ENCODE measurements at regions not wholly inside any gene's neighbourhood (a gene's known extent, or its start where the extent isn't known, plus 50 kb on each side); places are given as distances from the start of the nearest gene placed in this dataset.

GRCh38 chr2:128789776-128790455 lies 471.2 kb upstream of the HS6ST1 start:
- TF ChIP-seq, protein P1, sequence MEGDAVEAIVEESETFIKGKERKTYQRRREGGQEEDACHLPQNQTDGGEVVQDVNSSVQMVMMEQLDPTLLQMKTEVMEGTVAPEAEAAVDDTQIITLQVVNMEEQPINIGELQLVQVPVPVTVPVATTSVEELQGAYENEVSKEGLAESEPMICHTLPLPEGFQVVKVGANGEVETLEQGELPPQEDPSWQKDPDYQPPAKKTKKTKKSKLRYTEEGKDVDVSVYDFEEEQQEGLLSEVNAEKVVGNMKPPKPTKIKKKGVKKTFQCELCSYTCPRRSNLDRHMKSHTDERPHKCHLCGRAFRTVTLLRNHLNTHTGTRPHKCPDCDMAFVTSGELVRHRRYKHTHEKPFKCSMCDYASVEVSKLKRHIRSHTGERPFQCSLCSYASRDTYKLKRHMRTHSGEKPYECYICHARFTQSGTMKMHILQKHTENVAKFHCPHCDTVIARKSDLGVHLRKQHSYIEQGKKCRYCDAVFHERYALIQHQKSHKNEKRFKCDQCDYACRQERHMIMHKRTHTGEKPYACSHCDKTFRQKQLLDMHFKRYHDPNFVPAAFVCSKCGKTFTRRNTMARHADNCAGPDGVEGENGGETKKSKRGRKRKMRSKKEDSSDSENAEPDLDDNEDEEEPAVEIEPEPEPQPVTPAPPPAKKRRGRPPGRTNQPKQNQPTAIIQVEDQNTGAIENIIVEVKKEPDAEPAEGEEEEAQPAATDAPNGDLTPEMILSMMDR (conservative IDR thresholded peaks at IDR 0.05; ENCODE audit: low read depth, low read length): no peak
- TF ChIP-seq EZH2 (IDR thresholded peaks at IDR 0.05; ENCODE audit: borderline replicate concordance, low read depth, low read length, poor library complexity, severe bottlenecking): no peak

Data from A673 (cell line).